IMR-90 (cell line): ENCODE measurements at regions not wholly inside any gene's neighbourhood (a gene's known extent, or its start where the extent isn't known, plus 50 kb on each side); places are given as distances from the start of the nearest gene placed in this dataset.

Experiments used
- ATAC-seq: fragments of 200-7000 bp; cut with Tn5 transposase; 2 replicates; pipeline ENCODE4 v1.9.1; 2020; ENCODE audit warnings: low read depth, mild to moderate bottlenecking, moderate library complexity
- BruUV-seq: library from RNA; stranded (reverse); fragments of 400-500 nt; replicated peaks from 2 replicates; lab custom pipeline; 2021; lab: Mats Ljungman, UMichigan
- CTCF ChIA-PET: fragments of 300-600 bp; formaldehyde crosslinking; extraction: SDS; loops from one replicate; lab custom pipeline; 2021; ENCODE audit warnings: antibody characterized with exemption; lab: Yijun Ruan, JAX
- POLR2A ChIA-PET: fragments of 300-600 bp; sonication (Branson Sonifier 250); formaldehyde crosslinking; loops from one replicate; lab custom pipeline; 2022; ENCODE audit warnings: antibody characterized with exemption; ENCODE audit not compliant: unreplicated experiment; lab: Charles Lee
- DNase-seq: peaks from one replicate; pipeline ENCODE4 v3.0.0; 2013
- H2AFZ ChIP-seq: replicated peaks from 2 replicates; pipeline ENCODE3; 2013; ENCODE audit warnings: low read length, mild to moderate bottlenecking; ENCODE audit not compliant: poor library complexity
- H2AK5ac ChIP-seq: 2 replicates; pipeline ENCODE4 v1.6.1; 2013; ENCODE audit warnings: low read depth, low read length, inconsistent platforms
- H2AK9ac ChIP-seq: replicated peaks from 2 replicates; pipeline ENCODE3; 2013; ENCODE audit warnings: mild to moderate bottlenecking, low read depth, low read length, moderate library complexity; ENCODE audit not compliant: poor library complexity
- H2BK120ac ChIP-seq: 2 replicates; pipeline ENCODE4 v1.6.1; 2013; ENCODE audit warnings: low read depth, low read length, inconsistent platforms
- H2BK15ac ChIP-seq: 3 replicates; pipeline ENCODE4 v1.6.1; 2013; ENCODE audit warnings: low read depth, low read length, inconsistent platforms
- H2BK20ac ChIP-seq: 2 replicates; pipeline ENCODE4 v1.6.1; 2013; ENCODE audit warnings: low read depth, mild to moderate bottlenecking, inconsistent platforms, low read length, moderate library complexity
- H2BK5ac ChIP-seq: 2 replicates; pipeline ENCODE4 v1.6.1; 2013; ENCODE audit warnings: mild to moderate bottlenecking, low read depth, low read length, inconsistent platforms; ENCODE audit not compliant: poor library complexity, severe bottlenecking
- H3K14ac ChIP-seq: replicated peaks from 2 replicates; pipeline ENCODE4 v1.6.1; 2013; ENCODE audit warnings: low read depth, low read length, inconsistent platforms
- H3K18ac ChIP-seq: 2 replicates; pipeline ENCODE4 v1.6.1; 2013; ENCODE audit warnings: low read depth, low read length, control low read depth
- H3K23ac ChIP-seq: 2 replicates; pipeline ENCODE4 v1.6.1; 2013; ENCODE audit warnings: low read depth, low read length, inconsistent platforms
- H3K27ac ChIP-seq: 2 replicates; pipeline ENCODE4 v1.5.1; 2013; ENCODE audit warnings: mild to moderate bottlenecking, control low read depth, low read length; ENCODE audit not compliant: insufficient read depth
- H3K27me3 ChIP-seq: 2 replicates; pipeline ENCODE4 v1.6.1; 2013; ENCODE audit warnings: low read length; ENCODE audit not compliant: control insufficient read depth, insufficient read depth
- H3K36me3 ChIP-seq: 2 replicates; pipeline ENCODE4 v1.6.1; 2013; ENCODE audit warnings: low read length, mixed read lengths; ENCODE audit not compliant: control insufficient read depth, insufficient read depth
- H3K4ac ChIP-seq: 2 replicates; pipeline ENCODE4 v1.6.1; 2013; ENCODE audit warnings: low read depth, low read length, inconsistent platforms
- H3K4me1 ChIP-seq: 2 replicates; pipeline ENCODE4 v1.6.1; 2013; ENCODE audit warnings: low read length, mixed read lengths; ENCODE audit not compliant: control insufficient read depth, insufficient read depth
- H3K4me2 ChIP-seq: 2 replicates; pipeline ENCODE4 v1.6.1; 2013; ENCODE audit warnings: low read depth, mild to moderate bottlenecking, control low read depth, low read length, moderate library complexity
- H3K4me3 ChIP-seq: 2 replicates; pipeline ENCODE4 v1.5.1; 2013; ENCODE audit warnings: low read depth, mild to moderate bottlenecking, control low read depth, low read length, moderate library complexity; ENCODE audit not compliant: insufficient read depth
- H3K56ac ChIP-seq: 2 replicates; pipeline ENCODE4 v1.6.1; 2013; ENCODE audit warnings: low read length, inconsistent platforms; ENCODE audit not compliant: insufficient read depth; ENCODE audit errors: extremely low read depth
- H3K79me1 ChIP-seq, 2 experiments: 2 replicates each; pipeline ENCODE4 v1.6.1; 2013; ENCODE audit warnings: low read length in 2 of 2, inconsistent platforms in 1 of 2, low read depth in 1 of 2
- H3K9ac ChIP-seq: 2 replicates; pipeline ENCODE4 v1.6.1; 2013; ENCODE audit warnings: low read depth, low read length, control low read depth
- H3K9me1 ChIP-seq: 2 replicates; pipeline ENCODE4 v1.6.1; 2013; ENCODE audit warnings: low read length, inconsistent platforms; ENCODE audit not compliant: insufficient read depth
- H3K9me3 ChIP-seq: 2 replicates; pipeline ENCODE4 v1.6.1; 2013; ENCODE audit warnings: low read length; ENCODE audit not compliant: control insufficient read depth, insufficient read depth
- H4K20me1 ChIP-seq: 2 replicates; pipeline ENCODE4 v1.6.1; 2013; ENCODE audit warnings: low read length, inconsistent platforms; ENCODE audit not compliant: insufficient read depth
- H4K5ac ChIP-seq: 2 replicates; pipeline ENCODE4 v1.6.1; 2013; ENCODE audit warnings: mild to moderate bottlenecking, low read depth, low read length, control low read depth
- H4K8ac ChIP-seq, 2 experiments: 2 replicates each; pipeline ENCODE4 v1.6.1; 2013; ENCODE audit warnings: low read depth in 2 of 2, low read length in 2 of 2, control low read depth in 1 of 2, inconsistent platforms in 1 of 2
- H4K91ac ChIP-seq: 2 replicates; pipeline ENCODE4 v1.6.1; 2013; ENCODE audit warnings: low read depth, low read length, inconsistent platforms; ENCODE audit not compliant: insufficient read depth
- BHLHE40 ChIP-seq: fragments of 150-350 bp; IDR thresholded peaks from 2 replicates; pipeline ENCODE4 v1.6.1; 2016; ENCODE audit warnings: mild to moderate bottlenecking, low read depth, low read length
- CEBPB ChIP-seq: IDR thresholded peaks from 2 replicates; pipeline ENCODE4 v1.6.1; 2012; ENCODE audit warnings: low read depth, low read length, improper control_type of control experiment
- CHD1 ChIP-seq: IDR thresholded peaks from 2 replicates; pipeline ENCODE4 v1.6.1; 2012; ENCODE audit warnings: low read depth, low read length, improper control_type of control experiment
- CTCF ChIP-seq: conservative IDR thresholded peaks from 2 replicates; pipeline ENCODE4 v1.5.1; 2012; ENCODE audit warnings: mild to moderate bottlenecking, low read depth, low read length, improper control_type of control experiment
- FOS ChIP-seq: fragments of 150-350 bp; IDR thresholded peaks from 2 replicates; pipeline ENCODE4 v1.6.1; 2016; ENCODE audit warnings: low read depth, low read length
- MAFK ChIP-seq: IDR thresholded peaks from 2 replicates; pipeline ENCODE4 v1.6.1; 2012; ENCODE audit warnings: low read depth, low read length, improper control_type of control experiment
- MAZ ChIP-seq: IDR thresholded peaks from 2 replicates; pipeline ENCODE4 v1.6.1; 2012; ENCODE audit warnings: low read depth, mild to moderate bottlenecking, low read length, improper control_type of control experiment, moderate library complexity, borderline replicate concordance
- MXI1 ChIP-seq: IDR thresholded peaks from 2 replicates; pipeline ENCODE4 v1.6.1; 2012; ENCODE audit warnings: low read depth, mild to moderate bottlenecking, low read length, moderate library complexity, borderline replicate concordance
- NFE2L2 ChIP-seq: fragments of 150-350 bp; IDR thresholded peaks from 2 replicates; pipeline ENCODE4 v1.6.1; 2016; ENCODE audit warnings: low read depth, mild to moderate bottlenecking, low read length
- POLR2A ChIP-seq: IDR thresholded peaks from 2 replicates; pipeline ENCODE4 v1.6.1; 2012; ENCODE audit warnings: mild to moderate bottlenecking, low read depth, low read length
- RAD21 ChIP-seq: IDR thresholded peaks from 2 replicates; pipeline ENCODE4 v1.6.1; 2012; ENCODE audit warnings: low read length, improper control_type of control experiment
- RCOR1 ChIP-seq: IDR thresholded peaks from 2 replicates; pipeline ENCODE4 v1.6.1; 2012; ENCODE audit warnings: mild to moderate bottlenecking, low read length, improper control_type of control experiment; ENCODE audit not compliant: insufficient replicate concordance
- RFX5 ChIP-seq: IDR thresholded peaks from 2 replicates; pipeline ENCODE4 v1.8.0; 2012; ENCODE audit warnings: low read depth, mild to moderate bottlenecking, low read length, moderate library complexity
- SMC3 ChIP-seq: fragments of 150-350 bp; IDR thresholded peaks from 2 replicates; pipeline ENCODE4 v1.6.1; 2016; ENCODE audit warnings: low read depth, mild to moderate bottlenecking, antibody characterized with exemption, low read length, moderate library complexity
- WGBS, 2 experiments: methylation state at CpG; one replicate each; pipeline versions ENCODE4 v1.1.5 to v1.1.7; 2013; ENCODE audit warnings: missing lambda C conversion rate in 2 of 2; ENCODE audit not compliant: insufficient read length in 1 of 2; ENCODE audit errors: extremely low coverage in 2 of 2; 5-methylcytosine and 5-hydroxymethylcytosine counted together
- dilution Hi-C: fragments of 300-500 bp; cut with HindIII; formaldehyde crosslinking; loops from one replicate; pipeline ENCODE4 v1.14.3; 2018; ENCODE audit warnings: low sequenced_read_pairs; ENCODE audit not compliant: unreplicated experiment
- in situ Hi-C: fragments of 300-500 bp; cut with MboI; formaldehyde crosslinking; loops from 3 replicates; pipeline ENCODE4 v1.14.3; 2019; ENCODE audit warnings: low sequenced_read_pairs, inconsistent platforms, mixed read lengths
- intact Hi-C: fragments of 100-400 bp; cut with micrococcal nuclease; formaldehyde crosslinking; loops from 2 replicates; pipeline ENCODE4 v1.10.0; 2022
- TF ChIP-seq, protein P1 (sequence below): fragments of 150-350 bp; IDR thresholded peaks from 2 replicates; pipeline ENCODE4 v1.6.1; 2016; ENCODE audit warnings: low read depth, mild to moderate bottlenecking, low read length, moderate library complexity, borderline replicate concordance
- TF ChIP-seq, protein P2 (sequence below): fragments of 150-350 bp; IDR thresholded peaks from 2 replicates; pipeline ENCODE4 v1.6.1; 2017; ENCODE audit warnings: mild to moderate bottlenecking, antibody characterized with exemption, low read length, low read depth

- Histone ChIP-seq H3K4me3 (no peak overlapping the region), H2BK120ac (no peak overlapping the region), H4K5ac (no peak overlapping the region), H3K18ac (no peak overlapping the region), H2BK15ac (no peak overlapping the region), H3K9me3 (no peaks in the 10 kb centered on the region), H4K91ac (no peak overlapping the region), H3K36me3 (no peaks in the 10 kb centered on the region), H3K56ac (no peak overlapping the region), H3K4ac (no peak overlapping the region), H2BK5ac (no peak overlapping the region), H2AK5ac (no peak overlapping the region), H3K79me1 (no peaks in the 10 kb centered on the region), H4K8ac (no peak overlapping the region), H3K23ac (no peak overlapping the region), H2BK20ac (no peak overlapping the region), H3K9ac (no peak overlapping the region), H3K4me2 (no peak overlapping the region), H2AFZ (no peak overlapping the region), H3K9me1 (no peaks in the 10 kb centered on the region), H3K4me1 (no peaks in the 10 kb centered on the region), H4K20me1 (no peaks in the 10 kb centered on the region), H2AK9ac (no peak overlapping the region), H3K27ac (no peak overlapping the region), H3K14ac (no peak overlapping the region), H3K27me3 (no peaks in the 10 kb centered on the region)
- in situ Hi-C loops (no loop called here), intact Hi-C loops (no loop called here), dilution Hi-C loops (no loop called here)
- no peak for ATAC-seq
- ChIA-PET POLR2A (no interaction called here), CTCF (no interaction called here)
- TF ChIP-seq CEBPB (no peak), RAD21 (no peak), CHD1 (no peak), SMC3 (no peak), MXI1 (no peak), BHLHE40 (no peak), RFX5 (no peak), CTCF (no peak), RCOR1 (no peak), MAFK (no peak), POLR2A (no peak), FOS (no peak), MAZ (no peak), NFE2L2 (no peak)
- TF ChIP-seq, protein P1, sequence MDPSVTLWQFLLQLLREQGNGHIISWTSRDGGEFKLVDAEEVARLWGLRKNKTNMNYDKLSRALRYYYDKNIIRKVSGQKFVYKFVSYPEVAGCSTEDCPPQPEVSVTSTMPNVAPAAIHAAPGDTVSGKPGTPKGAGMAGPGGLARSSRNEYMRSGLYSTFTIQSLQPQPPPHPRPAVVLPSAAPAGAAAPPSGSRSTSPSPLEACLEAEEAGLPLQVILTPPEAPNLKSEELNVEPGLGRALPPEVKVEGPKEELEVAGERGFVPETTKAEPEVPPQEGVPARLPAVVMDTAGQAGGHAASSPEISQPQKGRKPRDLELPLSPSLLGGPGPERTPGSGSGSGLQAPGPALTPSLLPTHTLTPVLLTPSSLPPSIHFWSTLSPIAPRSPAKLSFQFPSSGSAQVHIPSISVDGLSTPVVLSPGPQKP, result no peak
- TF ChIP-seq, protein P2, sequence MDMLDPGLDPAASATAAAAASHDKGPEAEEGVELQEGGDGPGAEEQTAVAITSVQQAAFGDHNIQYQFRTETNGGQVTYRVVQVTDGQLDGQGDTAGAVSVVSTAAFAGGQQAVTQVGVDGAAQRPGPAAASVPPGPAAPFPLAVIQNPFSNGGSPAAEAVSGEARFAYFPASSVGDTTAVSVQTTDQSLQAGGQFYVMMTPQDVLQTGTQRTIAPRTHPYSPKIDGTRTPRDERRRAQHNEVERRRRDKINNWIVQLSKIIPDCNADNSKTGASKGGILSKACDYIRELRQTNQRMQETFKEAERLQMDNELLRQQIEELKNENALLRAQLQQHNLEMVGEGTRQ, result no peak
- no TSS peak for BruUV-seq
- no CpG with 5 or more reads among the region's 4 CpGs for WGBS, 2 experiments
- DNase-seq, result no peak
Measured at GRCh38 chr16:49067776-49068175, 213.9 kb downstream of the CBLN1 start.
